ENCODE measurements at regions not wholly inside any gene's neighbourhood (a gene's known extent, or its start where the extent isn't known, plus 50 kb on each side); places are given as distances from the start of the nearest gene placed in this dataset.

- TF ChIP-seq CTCF (IDR thresholded peaks at IDR 0.05; ENCODE audit: low read depth, low read length, poor library complexity, severe bottlenecking) (no peak), EZH2phosphoT487 (IDR thresholded peaks at IDR 0.05; ENCODE audit: borderline replicate concordance, low read length) (no peak)
Observed at GRCh38 chr1:222326006-222326709, 221.7 kb downstream of the HHIPL2 start.
